H1 (cell line): ENCODE measurements at regions not wholly inside any gene's neighbourhood (a gene's known extent, or its start where the extent isn't known, plus 50 kb on each side); places are given as distances from the start of the nearest gene placed in this dataset.

ENCODE experiments used
- CTCF ChIA-PET: fragments of 300-600 bp; sonication (Branson Sonifier 250); formaldehyde crosslinking; loops from one replicate; lab custom pipeline; 2021; ENCODE audit not compliant: partially characterized antibody; lab: Charles Lee
- POLR2A ChIA-PET: fragments of 300-600 bp; sonication (Branson Sonifier 250); formaldehyde crosslinking; loops from one replicate; lab custom pipeline; 2021; ENCODE audit warnings: inconsistent platforms; ENCODE audit not compliant: partially characterized antibody; lab: Charles Lee
- DNase-seq, 2 experiments: peaks; one replicate each; pipeline versions ENCODE4 v3.0.0 to v3.0.0-alpha.2; 2010 to 2022; ENCODE audit warnings: low spot score in 2 of 2, low read depth in 1 of 2, mixed read lengths in 1 of 2
- FAIRE-seq: peaks from 2 replicates; lab custom pipeline; 2011; peaks lifted over from hg19 to GRCh38; lab: Jason Lieb, UNC
- H2AFZ ChIP-seq: 2 replicates; pipeline ENCODE4 v1.8.1; 2012; ENCODE audit warnings: low read length, inconsistent platforms
- H2AK5ac ChIP-seq: 2 replicates; pipeline ENCODE4 v1.6.1; 2013; ENCODE audit warnings: low read depth, low read length
- H2BK120ac ChIP-seq: replicated peaks from 2 replicates; pipeline ENCODE3; 2013; ENCODE audit warnings: low read depth, low read length, inconsistent platforms
- H2BK12ac ChIP-seq: 2 replicates; pipeline ENCODE4 v1.6.1; 2013; ENCODE audit warnings: low read depth, low read length
- H2BK15ac ChIP-seq: 2 replicates; pipeline ENCODE4 v1.6.1; 2013; ENCODE audit warnings: low read length
- H2BK20ac ChIP-seq: 2 replicates; pipeline ENCODE4 v1.6.1; 2013; ENCODE audit warnings: low read length
- H2BK5ac ChIP-seq: 2 replicates; pipeline ENCODE4 v1.6.1; 2013; ENCODE audit warnings: low read depth, low read length
- H3K14ac ChIP-seq: 2 replicates; pipeline ENCODE4 v1.6.1; 2013; ENCODE audit warnings: inconsistent platforms; ENCODE audit not compliant: insufficient read length
- H3K18ac ChIP-seq: 2 replicates; pipeline ENCODE4 v1.6.1; 2013; ENCODE audit warnings: low read length; ENCODE audit errors: extremely low read depth
- H3K23ac ChIP-seq: 2 replicates; pipeline ENCODE4 v1.6.1; 2013; ENCODE audit warnings: inconsistent platforms; ENCODE audit not compliant: insufficient read length
- H3K23me2 ChIP-seq: 2 replicates; pipeline ENCODE4 v1.6.1; 2013; ENCODE audit warnings: low read depth, low read length
- H3K27ac ChIP-seq: 2 replicates; pipeline ENCODE4 v1.6.1; 2011; ENCODE audit warnings: low read depth, low read length, inconsistent platforms
- H3K27me3 ChIP-seq, 4 experiments: replicated peaks in 1 of 4; 1 replicate in 1 of 4; 2 replicates in 3 of 4; pipeline versions ENCODE4 v1.6.1 to v1.8.1; 2011 to 2013; ENCODE audit warnings: low read length in 3 of 4, mild to moderate bottlenecking in 3 of 4, inconsistent platforms in 2 of 4, mixed read lengths in 2 of 4, moderate library complexity in 1 of 4; ENCODE audit not compliant: control insufficient read depth in 3 of 4, insufficient read depth in 3 of 4; ENCODE audit errors: extremely low read depth in 1 of 4
- H3K36me3 ChIP-seq, 4 experiments: 2 replicates each; pipeline versions ENCODE4 v1.6.1 to v1.8.1; 2011 to 2013; ENCODE audit warnings: mild to moderate bottlenecking in 4 of 4, low read length in 3 of 4, moderate library complexity in 2 of 4, control low read depth in 1 of 4, inconsistent platforms in 1 of 4; ENCODE audit not compliant: insufficient read depth in 4 of 4, control insufficient read depth in 2 of 4
- H3K4ac ChIP-seq: replicated peaks from 2 replicates; pipeline ENCODE3; 2013; ENCODE audit warnings: low read length, low read depth, mixed read lengths, inconsistent platforms; ENCODE audit not compliant: insufficient read length
- H3K4me1 ChIP-seq, 4 experiments: replicated peaks in 1 of 4; 1 replicate in 1 of 4; 2 replicates in 3 of 4; pipeline versions ENCODE4 v1.6.1 to v1.8.1; 2011 to 2013; ENCODE audit warnings: low read length in 3 of 4, inconsistent platforms in 2 of 4, mixed read lengths in 1 of 4; ENCODE audit not compliant: insufficient read depth in 4 of 4, control insufficient read depth in 3 of 4
- H3K4me2 ChIP-seq, 2 experiments: 2 replicates each; pipeline versions ENCODE4 v1.6.1 to v1.8.1; 2011 to 2013; ENCODE audit warnings: low read depth in 2 of 2, low read length in 2 of 2, control low read depth in 1 of 2, inconsistent platforms in 1 of 2, mild to moderate bottlenecking in 1 of 2; ENCODE audit not compliant: insufficient read depth in 1 of 2
- H3K4me3 ChIP-seq, 4 experiments: fragments of 200-600, 300-600 bp in 1 of 4; sonication (generic), shearing (Covaris generic), sonication (Bioruptor Twin) in 1 of 4; 2 replicates each; pipeline versions ENCODE4 v1.5.1 to v1.8.1; 2011 to 2016; ENCODE audit warnings: low read length in 4 of 4, low read depth in 3 of 4, control low read depth in 2 of 4, inconsistent platforms in 2 of 4, mild to moderate bottlenecking in 2 of 4, mixed read lengths in 1 of 4, moderate library complexity in 1 of 4; ENCODE audit not compliant: insufficient read depth in 2 of 4; ENCODE audit errors: extremely low read depth in 1 of 4
- H3K56ac ChIP-seq: replicated peaks from 2 replicates; pipeline ENCODE3; 2013; ENCODE audit warnings: low read depth, mild to moderate bottlenecking, mixed read lengths, low read length, inconsistent platforms; ENCODE audit not compliant: insufficient read length
- H3K79me1 ChIP-seq: 2 replicates; pipeline ENCODE4 v1.6.1; 2013; ENCODE audit warnings: low read depth, low read length, control low read depth
- H3K79me2 ChIP-seq, 2 experiments: 2 replicates each; pipeline versions ENCODE4 v1.6.1 to v1.8.1; 2012 to 2013; ENCODE audit warnings: low read length in 2 of 2, mild to moderate bottlenecking in 2 of 2, inconsistent platforms in 1 of 2; ENCODE audit not compliant: insufficient read depth in 2 of 2, control insufficient read depth in 1 of 2
- H3K9ac ChIP-seq, 4 experiments: replicated peaks in 1 of 4; 1 replicate in 1 of 4; 2 replicates in 3 of 4; pipeline versions ENCODE4 v1.6.1 to v1.8.1; 2011 to 2013; ENCODE audit warnings: low read depth in 3 of 4, low read length in 3 of 4, control low read depth in 2 of 4, mild to moderate bottlenecking in 2 of 4, moderate library complexity in 2 of 4, inconsistent platforms in 1 of 4; ENCODE audit errors: extremely low read depth in 1 of 4
- H3K9me3 ChIP-seq, 2 experiments: 2 replicates each; pipeline versions ENCODE4 v1.6.1 to v1.8.1; 2012 to 2013; ENCODE audit warnings: mild to moderate bottlenecking in 2 of 2, moderate library complexity in 2 of 2, control low read depth in 1 of 2, inconsistent platforms in 1 of 2, low read depth in 1 of 2, low read length in 1 of 2, mixed read lengths in 1 of 2; ENCODE audit not compliant: insufficient read depth in 2 of 2
- H4K20me1 ChIP-seq, 2 experiments: replicated peaks in 1 of 2; 2 replicates each; pipeline versions ENCODE3 to v1.8.1; 2011 to 2013; ENCODE audit warnings: inconsistent platforms in 2 of 2, low read length in 2 of 2, mild to moderate bottlenecking in 1 of 2; ENCODE audit not compliant: insufficient read depth in 2 of 2, control insufficient read depth in 1 of 2
- H4K5ac ChIP-seq: 2 replicates; pipeline ENCODE4 v1.6.1; 2013; ENCODE audit warnings: low read length, low read depth, mixed read lengths, inconsistent platforms; ENCODE audit not compliant: insufficient read length
- H4K8ac ChIP-seq: 2 replicates; pipeline ENCODE4 v1.8.0; 2013; ENCODE audit warnings: mild to moderate bottlenecking, moderate library complexity, low read length, inconsistent platforms; ENCODE audit not compliant: insufficient read depth; ENCODE audit errors: extremely low read depth
- H4K91ac ChIP-seq: replicated peaks from 2 replicates; pipeline ENCODE3; 2013; ENCODE audit warnings: low read length, mixed read lengths, inconsistent platforms; ENCODE audit not compliant: insufficient read length
- BACH1 ChIP-seq: IDR thresholded peaks from 2 replicates; pipeline ENCODE4 v1.6.1; 2012; ENCODE audit warnings: low read length, improper control_type of control experiment
- CHD1 ChIP-seq: IDR thresholded peaks from 2 replicates; pipeline ENCODE4 v1.6.1; 2012; ENCODE audit warnings: low read depth, low read length, improper control_type of control experiment
- CHD2 ChIP-seq: IDR thresholded peaks from 2 replicates; pipeline ENCODE4 v1.6.1; 2012; ENCODE audit warnings: low read length, improper control_type of control experiment
- EGR1 ChIP-seq: IDR thresholded peaks from 2 replicates; pipeline ENCODE4 v1.6.1; 2011; ENCODE audit warnings: low read depth, low read length, borderline replicate concordance
- EZH2 ChIP-seq: fragments of 200-600 bp; sonication (generic); IDR thresholded peaks from 2 replicates; pipeline ENCODE4 v1.7.1; 2012; ENCODE audit warnings: low read depth, mild to moderate bottlenecking, moderate library complexity, low read length, inconsistent platforms; ENCODE audit not compliant: severe bottlenecking
- GABPA ChIP-seq: IDR thresholded peaks from 2 replicates; pipeline ENCODE4 v1.6.1; 2011; ENCODE audit warnings: mild to moderate bottlenecking, low read length, moderate library complexity, borderline replicate concordance; ENCODE audit not compliant: insufficient read depth
- GTF2F1 ChIP-seq: IDR thresholded peaks from 2 replicates; pipeline ENCODE4 v1.6.1; 2012; ENCODE audit warnings: low read depth, low read length, improper control_type of control experiment, borderline replicate concordance
- KDM4A ChIP-seq: IDR thresholded peaks from one replicate; pipeline ENCODE4 v1.7.1; 2012; ENCODE audit warnings: low read depth, mild to moderate bottlenecking, moderate library complexity, low read length, inconsistent platforms; ENCODE audit not compliant: severe bottlenecking
- PHF8 ChIP-seq: fragments of 200-600 bp; sonication (generic); conservative IDR thresholded peaks from 2 replicates; pipeline ENCODE4 v1.7.1; 2012; ENCODE audit warnings: low read depth, mild to moderate bottlenecking, inconsistent platforms, low read length, moderate library complexity
- POLR2AphosphoS5 ChIP-seq: IDR thresholded peaks from 2 replicates; pipeline ENCODE4 v1.6.1; 2011; ENCODE audit warnings: low read depth, low read length
- RBBP5 ChIP-seq: IDR thresholded peaks from 2 replicates; pipeline ENCODE4 v1.7.1; 2012; ENCODE audit warnings: low read depth, mild to moderate bottlenecking, inconsistent platforms, low read length, moderate library complexity, borderline replicate concordance
- SIRT6 ChIP-seq: IDR thresholded peaks from one replicate; pipeline ENCODE4 v1.7.1; 2012; ENCODE audit warnings: low read length, inconsistent platforms
- SP2 ChIP-seq: IDR thresholded peaks from 2 replicates; pipeline ENCODE4 v1.6.1; 2012; ENCODE audit warnings: mild to moderate bottlenecking, low read length, inconsistent platforms
- SUZ12 ChIP-seq: fragments of 200-600 bp; sonication (generic); IDR thresholded peaks from 2 replicates; pipeline ENCODE4 v1.6.1; 2012; ENCODE audit warnings: mild to moderate bottlenecking, inconsistent platforms, low read length, moderate library complexity, mixed read lengths
- TEAD4 ChIP-seq: IDR thresholded peaks from 2 replicates; pipeline ENCODE4 v1.6.1; 2012; ENCODE audit warnings: low read depth, low read length, inconsistent platforms, mixed read lengths
- WGBS, 2 experiments: shearing (Covaris generic) in 1 of 2; methylation state at CpG; one replicate each; pipeline versions ENCODE4 v1.1.6 to v1.1.7; 2013 to 2015; ENCODE audit warnings: low lambda C conversion rate in 2 of 2, mixed read lengths in 2 of 2, inconsistent platforms in 1 of 2, low coverage in 1 of 2, missing lambda C conversion rate in 1 of 2; ENCODE audit not compliant: insufficient replicate concordance in 2 of 2, insufficient coverage in 1 of 2, insufficient read length in 1 of 2; ENCODE audit errors: extremely low coverage in 1 of 2, missing lambda C conversion rate in 1 of 2; 5-methylcytosine and 5-hydroxymethylcytosine counted together

GRCh38 chr9:13367784-13368183 lies 88.3 kb upstream of the MPDZ start:
- 33% methylated on average over 4 of the region's 4 CpGs; no CpG with 5 or more reads in 1 of the 2 experiments for WGBS, 2 experiments
- H2BK15ac ChIP-seq = no peak overlapping the region
- H3K79me2 ChIP-seq = no peaks in the 10 kb centered on the region
- H4K5ac ChIP-seq = no peak overlapping the region
- H3K27me3 ChIP-seq = no peaks in the 10 kb centered on the region; a peak in 1 of 7 replicates
- no peak overlapping the region for H2BK5ac ChIP-seq
- H2BK20ac ChIP-seq = no peak overlapping the region
- H3K4me1 ChIP-seq = peaks cover 0 to 6% (median 2%) of the 10 kb centered on the region in 4 experiments; a peak in 2 of 7 replicates
- no peak overlapping the region for H3K4ac ChIP-seq
- no peak for DNase-seq
- no peak overlapping the region for H2AK5ac ChIP-seq
- no peak overlapping the region for H2BK12ac ChIP-seq
- H3K27ac ChIP-seq = no peak overlapping the region
- no peak overlapping the region for H3K14ac ChIP-seq
- peak; percentile 39 for FAIRE-seq
- H2AFZ ChIP-seq = no peak overlapping the region
- H4K20me1 ChIP-seq = no peaks in the 10 kb centered on the region
- H4K8ac ChIP-seq = no peak overlapping the region
- no peaks in the 10 kb centered on the region for H3K9me3 ChIP-seq
- no peak overlapping the region for H4K91ac ChIP-seq
- no peak overlapping the region for H3K56ac ChIP-seq
- 0 out of 4 replicates have a peak overlapping the region, but pooled peaks of 1 of the 2 experiments have one; percentile 4 for H3K4me2 ChIP-seq
- POLR2A ChIA-PET = no interaction called here
- no peak overlapping the region for H3K23ac ChIP-seq
- no peak for TF ChIP-seq TEAD4
- TF ChIP-seq POLR2AphosphoS5 = no peak
- no peak for TF ChIP-seq GABPA
- TF ChIP-seq EZH2 = no peak
- no peak for TF ChIP-seq SP2
- TF ChIP-seq EGR1 = no peak
- no peak for TF ChIP-seq CHD2
- no peak for TF ChIP-seq BACH1
- TF ChIP-seq SIRT6 = no peak
- no peak for TF ChIP-seq RBBP5
- TF ChIP-seq PHF8 = no peak
- TF ChIP-seq GTF2F1 = no peak
- TF ChIP-seq CHD1 = no peak
- no peak for TF ChIP-seq SUZ12
- TF ChIP-seq KDM4A = no peak
- H3K36me3 ChIP-seq = no peaks in the 10 kb centered on the region
- no peak overlapping the region for H3K18ac ChIP-seq
- no peaks in the 10 kb centered on the region for H3K23me2 ChIP-seq
- H2BK120ac ChIP-seq = no peak overlapping the region
- no peak overlapping the region for H3K9ac ChIP-seq
- H3K4me3 ChIP-seq = no peak overlapping the region
- CTCF ChIA-PET = interaction anchor here (1.6 to 1.8 kb wide), 2 partner anchors 10 to 16 kb away, joined by 5 to 6 read pairs; no protein-coding TSS in a partner anchor
- no peaks in the 10 kb centered on the region for H3K79me1 ChIP-seq
